Gastrocnemius medialis (tissue), 4 donors: ENCODE measurements at regions not wholly inside any gene's neighbourhood (a gene's known extent, or its start where the extent isn't known, plus 50 kb on each side); places are given as distances from the start of the nearest gene placed in this dataset.

ENCODE experiments used
- ATAC-seq, 2 donors: fragments of 150-250 bp; one replicate each; pipeline ENCODE4 v1.9.1; 2016
- DNase-seq, 2 donors: peaks; one replicate each; pipeline ENCODE4 v3.0.0-alpha.2; 2019
- H3K27ac ChIP-seq, 4 donors: fragments of 200-600 bp; sonication (generic); 1 replicate in 1 of 4; 2 replicates in 3 of 4; pipeline ENCODE4 v1.5.1; 2016 to 2018; ENCODE audit warnings: mild to moderate bottlenecking in 2 of 4, moderate library complexity in 1 of 4
- H3K27me3 ChIP-seq, 3 donors: fragments of 200-600 bp; sonication (generic) in 2 of 3; 1 replicate in 1 of 3; 2 replicates in 2 of 3; pipeline versions ENCODE4 v1.5.1 to v1.6.0; 2016 to 2019; ENCODE audit warnings: mild to moderate bottlenecking in 1 of 3, moderate library complexity in 1 of 3
- H3K36me3 ChIP-seq, 2 donors: fragments of 200-600 bp; sonication (generic) in 1 of 2; one replicate each; pipeline ENCODE4 v1.5.1; 2017 to 2018
- H3K4me1 ChIP-seq, 2 donors: fragments of 200-600 bp; sonication (generic) in 1 of 2; one replicate each; pipeline ENCODE4 v1.5.1; 2016 to 2017; ENCODE audit warnings: mild to moderate bottlenecking in 2 of 2
- H3K4me3 ChIP-seq, 4 donors: fragments of 200-600 bp; sonication (generic) in 3 of 4; 1 replicate in 1 of 4; 2 replicates in 3 of 4; pipeline ENCODE4 v1.5.1; 2016 to 2019; ENCODE audit warnings: mild to moderate bottlenecking in 2 of 4
- H3K9me3 ChIP-seq, 3 donors: fragments of 200-600 bp; sonication (generic) in 2 of 3; 1 replicate in 1 of 3; 2 replicates in 2 of 3; pipeline ENCODE4 v1.5.1; 2016 to 2019
- POLR2A ChIP-seq, 2 donors: fragments of 450-650 bp; IDR thresholded peaks; one replicate each; pipeline ENCODE4 v1.6.1; 2017; ENCODE audit warnings: antibody characterized with exemption in 2 of 2, mild to moderate bottlenecking in 2 of 2, moderate library complexity in 2 of 2
- in situ Hi-C, 4 donors: fragments of 200-750 bp; cut with MboI; loops; one replicate each; pipeline versions ENCODE4 v1.15.0 to v1.8.0; 2017; ENCODE audit warnings: low sequenced_read_pairs in 4 of 4
- intact Hi-C: fragments of 100-400 bp; cut with DNase I; formaldehyde crosslinking; loops from one replicate; pipeline ENCODE4 v1.15.1; 2023; ENCODE audit warnings: low total_unique reads
- TF ChIP-seq, protein P1 (sequence below), 5 experiments: fragments of 450-650 bp in 3 of 5; fragments of 200-600 bp in 2 of 5; sonication (generic) in 2 of 5; IDR thresholded peaks in 4 of 5; conservative IDR thresholded peaks in 1 of 5; 1 replicate in 4 of 5; 2 replicates in 1 of 5; pipeline ENCODE4 v1.5.1; 2016 to 2019; ENCODE audit warnings: antibody characterized with exemption in 5 of 5, mild to moderate bottlenecking in 3 of 5, moderate library complexity in 3 of 5

- ATAC-seq (no peak), DNase-seq (no peak)
- TF ChIP-seq POLR2A (IDR thresholded peaks at IDR 0.05) = no peak
- TF ChIP-seq, protein P1, sequence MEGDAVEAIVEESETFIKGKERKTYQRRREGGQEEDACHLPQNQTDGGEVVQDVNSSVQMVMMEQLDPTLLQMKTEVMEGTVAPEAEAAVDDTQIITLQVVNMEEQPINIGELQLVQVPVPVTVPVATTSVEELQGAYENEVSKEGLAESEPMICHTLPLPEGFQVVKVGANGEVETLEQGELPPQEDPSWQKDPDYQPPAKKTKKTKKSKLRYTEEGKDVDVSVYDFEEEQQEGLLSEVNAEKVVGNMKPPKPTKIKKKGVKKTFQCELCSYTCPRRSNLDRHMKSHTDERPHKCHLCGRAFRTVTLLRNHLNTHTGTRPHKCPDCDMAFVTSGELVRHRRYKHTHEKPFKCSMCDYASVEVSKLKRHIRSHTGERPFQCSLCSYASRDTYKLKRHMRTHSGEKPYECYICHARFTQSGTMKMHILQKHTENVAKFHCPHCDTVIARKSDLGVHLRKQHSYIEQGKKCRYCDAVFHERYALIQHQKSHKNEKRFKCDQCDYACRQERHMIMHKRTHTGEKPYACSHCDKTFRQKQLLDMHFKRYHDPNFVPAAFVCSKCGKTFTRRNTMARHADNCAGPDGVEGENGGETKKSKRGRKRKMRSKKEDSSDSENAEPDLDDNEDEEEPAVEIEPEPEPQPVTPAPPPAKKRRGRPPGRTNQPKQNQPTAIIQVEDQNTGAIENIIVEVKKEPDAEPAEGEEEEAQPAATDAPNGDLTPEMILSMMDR (IDR thresholded peaks at IDR 0.05 in 4 of 5, conservative IDR thresholded peaks at IDR 0.05 in 1 of 5) = no peak
- intact Hi-C loops (no loop called here), in situ Hi-C loops (no loop called here)
- H3K27me3 ChIP-seq = no peaks in the 10 kb centered on the region
- no peaks in the 10 kb centered on the region for H3K36me3 ChIP-seq
- no peaks in the 10 kb centered on the region for H3K9me3 ChIP-seq
- H3K27ac ChIP-seq = no peak overlapping the region
- H3K4me1 ChIP-seq = no peaks in the 10 kb centered on the region
- no peak overlapping the region for H3K4me3 ChIP-seq
Measured at GRCh38 chr3:109784852-109785631, 447.7 kb upstream of the DPPA4 start.

GRCh38 chr3:109803274-109803673, 465.9 kb upstream of the DPPA4 start:
- TF ChIP-seq, protein P1 (IDR thresholded peaks at IDR 0.05 in 4 of 5, conservative IDR thresholded peaks at IDR 0.05 in 1 of 5) = no peak
- no peak for TF ChIP-seq POLR2A (IDR thresholded peaks at IDR 0.05)
- H3K36me3 ChIP-seq = no peaks in the 10 kb centered on the region
- H3K4me3 ChIP-seq = no peak overlapping the region
- no peak for DNase-seq
- no peak for ATAC-seq
- no peaks in the 10 kb centered on the region for H3K27me3 ChIP-seq
- H3K27ac ChIP-seq = no peak overlapping the region
- H3K4me1 ChIP-seq = no peaks in the 10 kb centered on the region
- no peaks in the 10 kb centered on the region for H3K9me3 ChIP-seq
- in situ Hi-C loops = no loop called here
- intact Hi-C loops = no loop called here

- no peak for ATAC-seq
- H3K4me1 ChIP-seq = no peaks in the 10 kb centered on the region
- no peak for DNase-seq
- H3K4me3 ChIP-seq = no peak overlapping the region
- no peak overlapping the region for H3K27ac ChIP-seq
- TF ChIP-seq, protein P1 (IDR thresholded peaks at IDR 0.05 in 4 of 5, conservative IDR thresholded peaks at IDR 0.05 in 1 of 5) = no peak
- TF ChIP-seq POLR2A (IDR thresholded peaks at IDR 0.05) = no peak
- no peaks in the 10 kb centered on the region for H3K9me3 ChIP-seq
- H3K36me3 ChIP-seq = no peaks in the 10 kb centered on the region
- intact Hi-C loops = no loop called here
- in situ Hi-C loops = no loop called here
- no peaks in the 10 kb centered on the region for H3K27me3 ChIP-seq
Measured at GRCh38 chr3:109804697-109805096, 467.4 kb upstream of the DPPA4 start.

DNA sequence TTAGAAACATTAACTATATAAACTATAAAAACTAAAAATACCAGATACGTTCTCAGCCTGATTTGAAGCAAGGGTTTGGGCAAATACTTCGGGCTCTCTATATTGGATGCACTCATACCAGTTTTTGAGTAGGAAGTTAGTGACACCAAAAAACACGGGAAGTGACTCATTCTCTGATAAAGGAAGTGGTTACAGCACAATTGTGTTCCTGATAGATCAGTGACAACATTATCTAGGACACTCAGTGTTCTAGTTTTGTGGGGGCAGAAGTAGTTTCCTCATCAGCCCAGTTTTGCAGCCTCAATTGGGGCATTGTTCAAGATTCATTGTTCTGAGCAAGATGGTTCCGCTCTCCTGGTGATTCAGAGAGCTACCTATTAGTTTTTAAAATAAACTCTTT, 469.6 kb upstream of the DPPA4 start:
- DNase-seq (no peak), ATAC-seq (peak in 1 of 2 donors; percentile 53)
- Histone ChIP-seq H3K36me3 (no peaks in the 10 kb centered on the region), H3K27me3 (no peaks in the 10 kb centered on the region), H3K27ac (no peak overlapping the region), H3K4me1 (no peaks in the 10 kb centered on the region), H3K9me3 (no peaks in the 10 kb centered on the region), H3K4me3 (no peak overlapping the region)
- intact Hi-C loops = no loop called here
- TF ChIP-seq, protein P1 (IDR thresholded peaks at IDR 0.05 in 4 of 5, conservative IDR thresholded peaks at IDR 0.05 in 1 of 5) = no peak
- no peak for TF ChIP-seq POLR2A (IDR thresholded peaks at IDR 0.05)
- in situ Hi-C loops = no loop called here

DNA sequence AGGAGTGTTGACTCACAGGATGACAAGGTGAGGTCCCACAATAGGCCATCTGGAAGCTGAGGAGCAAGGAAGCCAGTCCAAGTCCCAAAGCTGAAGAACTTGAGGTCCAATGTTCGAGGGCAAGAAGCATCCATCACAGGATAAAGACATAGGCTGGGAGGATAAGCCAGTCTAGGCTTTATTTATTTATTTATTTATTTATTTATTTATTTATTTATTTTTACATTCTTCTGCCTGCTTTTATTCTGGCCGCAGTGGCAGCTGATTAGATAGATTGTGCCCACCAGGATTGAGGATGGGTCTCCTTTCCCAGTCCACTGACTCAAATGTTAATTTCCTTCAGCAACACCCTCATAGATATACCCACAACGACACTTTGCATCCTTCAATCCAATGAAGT, 472.2 kb upstream of the DPPA4 start:
- no peak for TF ChIP-seq POLR2A (IDR thresholded peaks at IDR 0.05)
- TF ChIP-seq, protein P1 (IDR thresholded peaks at IDR 0.05 in 4 of 5, conservative IDR thresholded peaks at IDR 0.05 in 1 of 5) = no peak
- Histone ChIP-seq H3K4me1 (no peaks in the 10 kb centered on the region), H3K27me3 (no peaks in the 10 kb centered on the region), H3K4me3 (no peak overlapping the region), H3K27ac (no peak overlapping the region), H3K9me3 (no peaks in the 10 kb centered on the region), H3K36me3 (no peaks in the 10 kb centered on the region)
- in situ Hi-C loops (no loop called here), intact Hi-C loops (no loop called here)
- ATAC-seq (no peak), DNase-seq (no peak)
